Glomerular endothelial cell (primary cell): ENCODE measurements at regions not wholly inside any gene's neighbourhood (a gene's known extent, or its start where the extent isn't known, plus 50 kb on each side); places are given as distances from the start of the nearest gene placed in this dataset.

ENCODE experiments used
- DNase-seq: peaks from one replicate; pipeline ENCODE4 v3.0.0-alpha.2; 2011; ENCODE audit warnings: low read depth, low spot score; ENCODE audit errors: extremely low read depth

GRCh38 chr13:58592052-58592451 lies 960.5 kb downstream of the PCDH17 start:
- no peak for DNase-seq

DNA sequence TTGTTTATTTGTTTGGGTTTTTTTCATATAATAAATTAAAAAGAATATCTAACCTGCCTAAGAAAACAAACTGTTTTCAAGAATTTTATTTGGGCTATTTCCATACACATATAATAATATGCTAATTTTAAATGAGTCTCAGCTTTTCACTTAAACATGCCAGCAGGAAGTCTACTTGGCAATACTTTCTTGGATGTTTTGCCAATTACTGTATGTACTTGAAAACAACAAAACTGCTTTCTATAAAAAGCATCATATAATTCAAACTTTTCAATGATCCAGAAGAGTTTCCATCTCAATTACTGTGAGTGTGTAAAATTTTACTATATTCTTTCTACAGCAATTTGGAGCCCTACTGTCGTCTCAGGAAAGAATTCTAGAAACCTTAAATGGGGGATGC lies 961.2 kb downstream of the PCDH17 start:
- DNase-seq, result no peak

DNA sequence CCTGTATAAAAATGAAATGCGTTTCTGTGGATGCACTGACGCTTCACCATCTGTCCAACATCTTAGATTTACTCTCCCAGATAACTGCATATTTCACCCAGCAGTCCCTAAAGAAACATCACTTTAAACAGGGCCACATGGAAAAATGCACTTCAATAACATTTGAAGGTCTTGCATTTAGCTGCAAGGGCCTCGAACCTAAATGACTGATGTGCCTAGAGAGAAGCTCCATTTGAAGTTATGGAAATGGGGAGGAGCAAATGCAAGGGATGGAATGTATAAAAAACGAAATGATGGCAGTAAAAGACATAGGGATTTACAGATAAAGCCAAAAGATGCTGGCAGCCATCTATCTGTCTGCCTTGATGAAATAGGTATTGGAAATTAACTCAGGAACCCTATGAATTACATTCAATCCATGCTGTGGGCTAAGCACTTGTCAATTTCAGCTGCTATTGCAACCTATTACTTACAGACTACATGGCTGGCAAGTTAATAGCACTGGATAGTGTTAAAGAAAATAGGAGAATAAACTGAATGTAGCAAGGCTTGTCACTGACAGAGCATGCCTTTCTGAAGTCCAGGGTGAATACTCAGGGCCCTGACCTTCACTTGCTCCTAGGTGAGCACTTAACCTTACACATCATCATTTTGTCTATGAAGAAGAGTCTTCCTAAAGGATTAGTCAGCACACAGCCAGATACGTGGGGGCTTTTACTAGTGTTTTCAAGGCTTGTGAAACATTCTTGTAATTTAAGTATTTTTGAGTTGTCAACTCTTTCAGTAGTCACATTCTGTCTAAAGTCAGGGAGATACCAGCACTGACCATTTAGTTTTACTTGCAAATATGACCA lies 963.4 kb downstream of the PCDH17 start:
- DNase-seq, result no peak

- no peak for DNase-seq
These were observed 966.0 kb downstream of the PCDH17 start for GRCh38 chr13:58597552-58597951.

DNA sequence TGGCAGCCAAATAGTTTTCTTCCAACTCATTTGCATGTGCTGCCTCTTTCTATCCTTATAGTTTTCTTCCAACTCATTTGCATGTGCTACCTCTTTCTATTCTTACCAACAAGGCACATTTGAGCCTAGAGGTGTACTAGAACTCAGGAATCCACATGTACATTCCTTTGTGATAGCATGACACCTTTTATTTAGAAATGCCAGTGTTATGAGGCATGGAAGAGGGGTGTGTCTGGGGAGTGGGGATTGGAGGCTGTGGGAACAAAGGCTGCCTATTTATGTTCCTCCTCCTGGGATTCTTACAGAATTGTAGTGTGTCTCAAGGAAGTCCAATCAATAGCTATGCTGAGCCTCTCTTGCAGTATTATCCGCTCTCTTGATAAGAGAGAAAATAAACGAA lies 966.7 kb downstream of the PCDH17 start:
- DNase-seq, result no peak

- no peak for DNase-seq
These were observed 979.6 kb downstream of the PCDH17 start for GRCh38 chr13:58611117-58611516.

DNA sequence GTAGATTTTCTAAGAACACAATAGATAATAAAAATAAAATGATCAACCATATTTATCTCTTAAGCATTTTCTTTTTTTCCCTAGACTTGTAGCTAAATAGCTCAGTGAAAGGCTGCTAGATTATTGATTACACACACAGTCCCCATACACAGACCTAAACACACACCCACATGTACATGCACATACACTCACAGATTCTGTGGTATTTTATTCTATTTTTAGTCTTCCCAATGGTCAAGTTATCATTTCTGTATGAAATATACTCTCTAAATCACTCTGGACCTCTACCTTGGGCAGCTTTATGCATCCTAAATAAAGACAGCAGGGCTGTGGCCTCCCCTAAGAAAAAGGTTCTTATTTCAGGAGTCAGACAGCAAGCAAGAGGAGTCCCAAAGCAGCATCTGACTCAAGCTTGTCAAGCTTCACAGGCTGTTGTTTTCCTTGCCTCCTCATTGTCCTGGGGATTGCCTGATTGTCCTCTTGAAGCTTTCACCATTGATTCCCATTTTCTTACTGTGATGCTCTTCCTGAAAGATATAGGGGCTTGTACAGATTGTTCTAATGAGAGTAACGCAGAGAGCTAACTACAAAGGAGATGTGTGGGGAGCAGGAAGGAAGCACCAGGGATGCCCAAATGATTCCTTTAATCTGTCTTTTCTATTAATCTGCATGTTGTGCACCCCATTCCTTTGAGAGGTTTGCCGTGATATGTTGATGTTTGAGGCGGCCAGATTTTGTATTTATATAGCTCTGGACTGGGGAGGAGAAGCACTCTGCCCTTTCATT lies 986.5 kb downstream of the PCDH17 start:
- no peak for DNase-seq

DNA sequence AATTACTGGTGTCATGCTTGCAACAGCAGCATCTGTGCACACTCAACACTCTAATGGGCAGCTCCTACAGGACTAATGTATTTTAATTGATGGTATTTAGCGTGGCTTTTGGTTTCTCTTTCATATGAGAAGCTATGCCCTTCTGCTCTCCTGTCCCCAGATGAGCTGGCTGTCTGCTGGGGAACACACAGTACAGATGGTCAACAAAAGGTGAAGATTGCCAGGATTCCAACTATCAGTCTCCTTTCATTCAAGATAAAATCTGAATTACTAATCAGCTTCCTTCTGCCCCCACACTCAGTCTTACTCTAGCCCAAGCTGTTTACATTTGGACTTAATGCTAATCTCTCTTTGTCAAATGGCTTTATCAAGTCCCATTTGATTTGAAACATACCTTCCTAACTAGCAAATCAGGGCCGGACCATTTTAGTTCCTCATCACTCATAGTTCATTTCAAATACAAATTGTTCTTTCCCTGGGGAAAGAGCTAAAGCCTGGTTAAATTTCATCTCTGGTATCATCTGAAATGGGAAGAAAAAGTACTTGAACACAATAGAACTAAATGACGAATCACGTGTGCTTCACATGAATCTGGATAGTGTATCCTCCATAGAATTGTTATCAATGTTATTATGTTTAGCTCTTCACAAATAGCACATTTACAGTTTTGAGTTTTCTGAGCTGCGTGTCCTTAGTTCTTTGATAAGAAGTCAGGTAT lies 988.0 kb downstream of the PCDH17 start:
- DNase-seq, result no peak

- no peak for DNase-seq
These were observed 988.6 kb downstream of the PCDH17 start for GRCh38 chr13:58620176-58620575.

GRCh38 chr13:58625703-58626389 lies 994.3 kb downstream of the PCDH17 start:
- DNase-seq, result no peak

- no peak for DNase-seq
These were observed 999.2 kb downstream of the PCDH17 start for GRCh38 chr13:58630794-58631193.

GRCh38 chr13:58633226-58633625 lies 1001.7 kb downstream of the PCDH17 start:
- DNase-seq, result no peak

DNA sequence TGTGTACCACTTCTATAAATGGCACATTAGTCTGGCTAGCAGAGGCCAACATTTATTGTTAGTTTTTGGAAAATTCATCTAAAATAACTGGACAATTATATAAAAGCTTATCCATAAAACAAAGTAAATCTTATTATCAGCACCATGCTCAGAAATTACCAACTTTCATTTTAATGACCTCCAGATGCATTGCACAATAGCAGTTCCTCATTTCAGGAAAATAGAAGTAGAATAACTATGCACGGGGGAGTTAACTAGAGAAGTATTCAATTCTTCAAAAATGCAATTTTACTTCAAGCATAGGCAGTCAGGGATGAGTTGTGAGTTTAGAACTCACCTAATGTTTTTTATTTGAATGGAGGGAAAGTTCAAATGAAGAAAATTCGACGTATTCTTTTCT lies 1023.5 kb downstream of the PCDH17 start:
- DNase-seq, result no peak

DNA sequence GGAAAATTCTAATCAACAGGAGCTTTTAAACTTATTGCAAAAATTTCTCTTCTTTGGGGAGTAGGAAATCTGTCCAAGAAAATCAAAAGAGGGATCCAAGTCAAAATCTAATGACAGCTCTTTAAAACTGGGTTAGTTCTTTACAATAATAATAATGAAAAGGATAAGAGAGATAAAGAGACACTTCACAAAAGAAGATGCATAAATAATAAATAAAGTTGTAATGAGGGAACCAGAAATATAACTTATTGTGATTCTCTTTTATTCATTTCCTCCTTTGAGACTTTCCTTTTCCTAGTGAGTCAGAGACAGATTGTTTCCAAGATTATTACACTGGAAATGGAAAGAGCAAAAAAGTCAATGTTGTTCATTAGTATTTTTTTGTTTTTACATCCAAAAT lies 1029.3 kb downstream of the PCDH17 start:
- DNase-seq, result no peak

DNA sequence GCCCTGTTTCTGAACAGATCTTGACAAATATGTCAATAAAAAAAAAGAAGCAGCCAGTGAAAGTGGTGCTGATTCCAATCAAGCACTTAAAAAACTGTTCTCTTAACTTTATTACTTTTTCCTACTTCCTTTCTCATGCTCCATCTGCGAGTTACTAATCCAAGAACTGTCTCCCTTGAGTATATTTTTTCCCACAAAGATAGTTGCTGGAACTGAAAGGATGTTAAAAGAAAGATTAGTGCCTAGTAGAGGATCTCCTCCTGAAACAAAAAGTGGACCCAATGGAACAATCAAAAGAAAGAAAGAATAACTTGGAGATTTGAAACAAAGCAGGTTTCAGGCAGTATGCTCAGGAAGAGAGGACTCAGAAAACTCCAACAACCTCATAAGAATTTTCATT lies 1034.8 kb downstream of the PCDH17 start:
- DNase-seq, result no peak

DNA sequence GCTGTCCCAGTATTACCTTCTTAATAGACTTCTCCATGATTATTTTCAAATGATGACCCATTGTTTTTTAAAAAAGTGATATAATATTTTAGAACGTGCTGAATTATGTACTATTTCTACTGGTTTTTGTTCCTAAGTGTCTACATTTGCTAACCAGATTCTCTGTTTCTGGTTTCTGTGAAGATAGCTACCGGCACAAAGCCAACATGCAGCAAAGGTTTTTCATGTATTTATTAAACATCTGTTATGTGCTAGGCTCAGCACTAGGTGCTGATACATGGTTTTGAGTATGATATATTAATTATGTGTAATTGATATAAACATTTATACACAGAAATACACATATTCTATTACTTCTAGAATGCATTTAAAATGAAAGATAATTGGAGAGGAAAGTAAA lies 1035.6 kb downstream of the PCDH17 start:
- DNase-seq, result no peak

DNA sequence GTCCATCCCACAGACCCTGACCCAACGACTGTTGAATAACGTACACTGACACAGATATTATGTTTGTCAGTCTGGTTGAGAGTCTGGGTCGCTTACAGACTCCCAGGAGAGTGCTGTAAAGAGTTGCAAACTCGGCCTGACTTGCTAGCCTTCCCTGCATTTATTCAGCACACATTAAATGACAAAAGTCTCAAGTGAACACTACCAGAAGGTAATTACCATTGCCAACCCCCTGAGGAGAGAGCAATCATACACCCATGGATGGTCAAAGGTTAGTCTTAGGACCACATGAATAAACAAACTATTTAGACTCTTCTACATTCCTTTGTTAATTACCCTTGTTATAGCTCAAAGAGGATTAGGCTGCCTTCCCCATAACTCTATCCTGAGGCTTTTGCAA lies 1048.6 kb downstream of the PCDH17 start:
- DNase-seq, result no peak

- no peak for DNase-seq
These were observed 1051.1 kb downstream of the PCDH17 start for GRCh38 chr13:58682616-58683015.

DNA sequence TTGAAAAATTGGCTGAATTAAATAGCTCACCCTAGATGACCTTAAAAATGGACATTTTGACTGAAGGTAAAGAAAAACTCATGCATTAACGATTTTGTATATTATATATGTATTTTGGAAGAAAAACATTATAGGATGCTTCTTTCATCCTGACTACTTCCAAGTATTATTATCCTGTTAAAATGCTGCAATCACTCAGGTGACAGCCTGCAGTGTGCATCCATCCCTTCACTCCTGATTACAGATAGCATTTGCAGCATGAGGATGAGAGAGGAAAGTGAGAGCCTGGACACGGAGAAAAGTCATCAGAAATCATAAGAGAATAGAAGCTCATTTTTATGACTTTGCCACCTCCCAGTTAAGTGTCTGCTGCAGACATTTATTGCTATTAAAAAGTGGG lies 1055.6 kb downstream of the PCDH17 start:
- no peak for DNase-seq

DNA sequence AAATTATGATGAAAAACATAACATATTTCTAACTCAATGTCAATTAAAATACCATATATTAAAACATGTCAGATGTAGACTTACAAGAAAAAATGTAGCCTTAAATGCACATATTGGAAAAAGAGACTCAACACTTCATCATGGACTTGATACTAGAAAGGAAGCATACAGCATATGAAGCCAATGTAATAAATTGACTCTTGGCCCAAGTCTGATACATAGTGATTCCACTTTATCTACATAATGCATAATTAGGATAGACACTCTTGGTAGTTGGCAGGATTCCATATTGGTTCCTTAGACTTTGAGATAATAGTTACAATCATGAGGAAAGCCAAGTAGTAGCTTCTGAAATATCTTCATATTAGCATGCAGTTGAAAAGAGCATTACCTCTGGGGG lies 1067.0 kb downstream of the PCDH17 start:
- DNase-seq, result no peak

DNA sequence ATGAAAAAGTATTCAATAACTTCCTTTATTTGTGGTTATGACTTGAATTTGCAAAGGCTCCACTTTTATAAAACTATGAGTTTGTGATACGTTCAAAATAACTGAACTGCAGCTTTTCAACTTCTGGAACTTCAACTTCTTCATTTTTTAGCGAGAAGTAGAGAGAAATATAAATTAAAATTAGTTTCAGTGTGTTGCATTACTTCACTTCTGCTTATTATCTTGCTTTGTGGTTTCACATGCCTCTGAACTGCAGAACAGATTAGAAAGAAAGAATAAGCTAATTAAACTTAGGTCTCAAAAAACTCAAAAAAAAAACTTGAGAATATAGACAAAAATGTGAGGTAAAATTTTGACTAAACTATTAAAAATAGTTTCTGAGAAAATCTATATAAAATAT lies 1073.4 kb downstream of the PCDH17 start:
- DNase-seq, result no peak
